ENCODE measurements at regions not wholly inside any gene's neighbourhood (a gene's known extent, or its start where the extent isn't known, plus 50 kb on each side); places are given as distances from the start of the nearest gene placed in this dataset.

DNA sequence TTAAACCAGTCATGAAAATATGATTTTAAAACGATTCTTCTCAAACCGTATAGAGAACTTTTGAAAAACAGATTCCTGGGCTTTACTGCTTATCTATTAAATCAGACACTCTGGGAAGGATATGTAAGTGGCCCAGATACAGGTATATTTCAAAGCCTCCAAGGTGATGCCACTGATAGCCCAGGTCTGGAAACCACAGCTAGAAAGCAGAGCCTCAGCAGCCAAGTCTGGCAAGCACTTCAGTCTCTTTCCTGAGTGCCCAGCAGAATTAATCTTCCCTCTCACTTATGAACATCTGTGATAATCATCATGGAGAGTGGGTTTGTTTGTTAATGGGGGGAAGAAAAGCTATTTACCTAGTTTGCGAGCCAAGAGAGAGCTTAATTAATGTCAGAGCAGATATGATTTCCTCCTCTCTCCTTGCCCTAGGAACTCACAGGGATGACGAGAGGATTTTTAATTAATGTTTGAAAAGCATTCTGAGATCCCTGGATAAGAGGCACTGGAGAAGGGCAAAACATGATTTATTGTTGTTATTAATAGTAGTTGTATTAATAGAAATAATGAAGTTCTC lies 368.4 kb downstream of the TLE1 start:
- TF ChIP-seq, protein P1, sequence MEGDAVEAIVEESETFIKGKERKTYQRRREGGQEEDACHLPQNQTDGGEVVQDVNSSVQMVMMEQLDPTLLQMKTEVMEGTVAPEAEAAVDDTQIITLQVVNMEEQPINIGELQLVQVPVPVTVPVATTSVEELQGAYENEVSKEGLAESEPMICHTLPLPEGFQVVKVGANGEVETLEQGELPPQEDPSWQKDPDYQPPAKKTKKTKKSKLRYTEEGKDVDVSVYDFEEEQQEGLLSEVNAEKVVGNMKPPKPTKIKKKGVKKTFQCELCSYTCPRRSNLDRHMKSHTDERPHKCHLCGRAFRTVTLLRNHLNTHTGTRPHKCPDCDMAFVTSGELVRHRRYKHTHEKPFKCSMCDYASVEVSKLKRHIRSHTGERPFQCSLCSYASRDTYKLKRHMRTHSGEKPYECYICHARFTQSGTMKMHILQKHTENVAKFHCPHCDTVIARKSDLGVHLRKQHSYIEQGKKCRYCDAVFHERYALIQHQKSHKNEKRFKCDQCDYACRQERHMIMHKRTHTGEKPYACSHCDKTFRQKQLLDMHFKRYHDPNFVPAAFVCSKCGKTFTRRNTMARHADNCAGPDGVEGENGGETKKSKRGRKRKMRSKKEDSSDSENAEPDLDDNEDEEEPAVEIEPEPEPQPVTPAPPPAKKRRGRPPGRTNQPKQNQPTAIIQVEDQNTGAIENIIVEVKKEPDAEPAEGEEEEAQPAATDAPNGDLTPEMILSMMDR (optimal IDR thresholded peaks at IDR 0.05 in 1 of 3, IDR thresholded peaks at IDR 0.05 in 1 of 3, conservative IDR thresholded peaks at IDR 0.05 in 1 of 3; ENCODE audit: extremely low read depth in 1 of 3, insufficient read depth in 2 of 3, low read length in 3 of 3): no peak
- no peak for TF ChIP-seq EZH2 (IDR thresholded peaks at IDR 0.05; ENCODE audit: low read length)
